ENCODE measurements at regions not wholly inside any gene's neighbourhood (a gene's known extent, or its start where the extent isn't known, plus 50 kb on each side); places are given as distances from the start of the nearest gene placed in this dataset.

DNA sequence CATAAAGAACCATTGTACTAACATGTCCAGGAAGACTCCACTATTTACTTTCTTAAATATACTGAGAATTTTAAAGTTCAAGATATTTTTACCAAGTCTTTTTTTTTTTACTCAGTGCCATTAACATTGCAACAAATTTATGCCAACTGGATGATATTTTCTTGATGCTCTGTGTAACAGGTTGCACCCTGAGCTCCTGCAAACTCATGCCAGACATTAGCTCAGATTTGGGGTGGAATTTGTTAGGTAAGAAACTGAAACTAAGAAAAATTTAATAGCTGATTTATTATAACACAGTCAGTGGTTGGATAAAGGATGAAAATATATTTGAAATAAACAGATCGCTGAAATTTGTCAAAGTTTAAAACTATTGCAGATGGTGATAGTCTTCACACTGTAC is 228.6 kb upstream of the SPHKAP start:
- no peaks in the 10 kb centered on the region for H3K27me3 Mint-ChIP-seq
- H3K9me3 Mint-ChIP-seq (ENCODE audit: low read depth) = no peaks in the 10 kb centered on the region
- H3K4me3 Mint-ChIP-seq (ENCODE audit: low read depth) = no peak overlapping the region
- no peak overlapping the region for H3K27ac Mint-ChIP-seq
- no peaks in the 10 kb centered on the region for H3K4me1 Mint-ChIP-seq (ENCODE audit: low read depth)
- TF ChIP-seq, protein P1, sequence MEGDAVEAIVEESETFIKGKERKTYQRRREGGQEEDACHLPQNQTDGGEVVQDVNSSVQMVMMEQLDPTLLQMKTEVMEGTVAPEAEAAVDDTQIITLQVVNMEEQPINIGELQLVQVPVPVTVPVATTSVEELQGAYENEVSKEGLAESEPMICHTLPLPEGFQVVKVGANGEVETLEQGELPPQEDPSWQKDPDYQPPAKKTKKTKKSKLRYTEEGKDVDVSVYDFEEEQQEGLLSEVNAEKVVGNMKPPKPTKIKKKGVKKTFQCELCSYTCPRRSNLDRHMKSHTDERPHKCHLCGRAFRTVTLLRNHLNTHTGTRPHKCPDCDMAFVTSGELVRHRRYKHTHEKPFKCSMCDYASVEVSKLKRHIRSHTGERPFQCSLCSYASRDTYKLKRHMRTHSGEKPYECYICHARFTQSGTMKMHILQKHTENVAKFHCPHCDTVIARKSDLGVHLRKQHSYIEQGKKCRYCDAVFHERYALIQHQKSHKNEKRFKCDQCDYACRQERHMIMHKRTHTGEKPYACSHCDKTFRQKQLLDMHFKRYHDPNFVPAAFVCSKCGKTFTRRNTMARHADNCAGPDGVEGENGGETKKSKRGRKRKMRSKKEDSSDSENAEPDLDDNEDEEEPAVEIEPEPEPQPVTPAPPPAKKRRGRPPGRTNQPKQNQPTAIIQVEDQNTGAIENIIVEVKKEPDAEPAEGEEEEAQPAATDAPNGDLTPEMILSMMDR (IDR thresholded peaks at IDR 0.05; ENCODE audit: unreplicated experiment) = no peak
- H3K36me3 Mint-ChIP-seq (ENCODE audit: insufficient read depth) = no peaks in the 10 kb centered on the region
- DNase-seq (ENCODE audit: low spot score, unreplicated experiment) = no peak

DNA sequence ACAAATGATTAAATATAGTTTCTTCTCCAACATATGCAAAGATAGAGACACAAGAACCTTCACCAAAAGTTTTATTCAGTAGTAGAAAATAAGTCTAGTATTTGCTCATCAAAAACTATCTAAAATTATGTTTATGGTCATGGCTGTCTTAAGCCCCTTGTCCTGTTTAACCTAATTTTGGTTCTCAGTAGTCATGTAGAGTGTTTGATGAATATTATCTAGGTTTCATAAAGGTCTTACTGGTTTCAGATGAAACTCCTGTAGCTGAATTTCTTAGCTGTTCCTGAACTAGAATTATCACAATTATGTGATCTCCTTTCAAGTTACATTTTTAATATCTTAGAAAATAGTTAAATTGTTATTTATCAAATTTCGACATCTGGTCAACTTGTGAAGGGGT is 228.0 kb upstream of the SPHKAP start:
- TF ChIP-seq, protein P1 (IDR thresholded peaks at IDR 0.05; ENCODE audit: unreplicated experiment) = no peak
- Mint-ChIP-seq H3K27me3 (no peaks in the 10 kb centered on the region), H3K36me3 (ENCODE audit: insufficient read depth) (no peaks in the 10 kb centered on the region), H3K4me1 (ENCODE audit: low read depth) (no peaks in the 10 kb centered on the region), H3K4me3 (ENCODE audit: low read depth) (no peak overlapping the region), H3K9me3 (ENCODE audit: low read depth) (no peaks in the 10 kb centered on the region), H3K27ac (no peak overlapping the region)
- DNase-seq (ENCODE audit: low spot score, unreplicated experiment) = no peak

DNA sequence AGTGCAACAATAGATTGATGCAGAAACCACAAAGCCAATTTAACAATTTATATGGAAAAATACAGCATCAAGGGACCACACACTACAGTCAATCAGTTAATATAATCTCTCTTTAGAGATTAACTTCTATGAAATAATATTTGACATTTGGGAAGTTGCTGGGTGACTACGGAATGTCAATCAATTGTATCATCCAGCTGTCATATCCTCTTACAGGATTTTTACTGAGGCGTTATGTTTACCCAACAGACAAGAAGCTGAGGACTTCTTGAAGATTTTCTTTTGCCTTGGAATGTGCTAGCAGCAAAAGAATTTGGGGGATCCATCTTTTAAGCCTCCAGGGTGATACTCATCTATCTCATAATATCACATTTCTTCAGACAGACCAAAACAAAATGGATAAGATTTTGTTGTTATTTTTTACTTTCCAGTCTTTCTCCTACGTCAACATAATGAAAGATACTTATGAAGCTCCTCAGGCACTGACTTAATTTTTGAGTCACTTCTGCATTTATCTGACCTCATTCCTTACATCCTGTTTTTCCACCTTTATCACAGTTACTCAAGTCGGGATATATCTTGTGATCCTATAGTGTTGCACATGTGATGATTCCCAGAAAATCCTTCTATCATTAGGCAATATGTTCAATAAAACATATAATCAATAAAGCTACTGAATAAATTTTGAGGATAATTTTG is 227.2 kb upstream of the SPHKAP start:
- no peak overlapping the region for H3K27ac Mint-ChIP-seq
- no peaks in the 10 kb centered on the region for H3K9me3 Mint-ChIP-seq (ENCODE audit: low read depth)
- no peaks in the 10 kb centered on the region for H3K27me3 Mint-ChIP-seq
- no peak overlapping the region for H3K4me3 Mint-ChIP-seq (ENCODE audit: low read depth)
- H3K4me1 Mint-ChIP-seq (ENCODE audit: low read depth) = no peaks in the 10 kb centered on the region
- no peaks in the 10 kb centered on the region for H3K36me3 Mint-ChIP-seq (ENCODE audit: insufficient read depth)
- no peak for DNase-seq (ENCODE audit: low spot score, unreplicated experiment)
- TF ChIP-seq, protein P1 (IDR thresholded peaks at IDR 0.05; ENCODE audit: unreplicated experiment) = no peak

DNA sequence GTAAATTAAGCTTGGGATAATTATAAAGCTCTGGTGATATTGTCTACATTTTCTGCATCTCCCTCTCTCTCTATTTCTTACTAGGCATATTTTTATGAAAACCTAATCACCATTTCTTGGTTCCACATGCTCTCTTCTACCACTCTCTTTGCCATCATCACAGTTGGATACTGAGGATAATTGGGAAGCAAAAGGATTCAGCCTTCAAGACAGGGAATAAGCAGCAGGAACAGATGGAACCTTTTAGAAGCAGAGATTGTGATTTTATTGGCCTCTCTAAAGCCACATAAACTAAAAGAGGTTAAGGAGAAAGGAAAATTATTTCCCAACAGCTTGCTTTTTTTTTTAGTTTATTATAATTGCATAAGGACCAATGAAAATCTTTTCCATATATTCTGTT is 226.3 kb upstream of the SPHKAP start:
- no peaks in the 10 kb centered on the region for H3K9me3 Mint-ChIP-seq (ENCODE audit: low read depth)
- no peaks in the 10 kb centered on the region for H3K4me1 Mint-ChIP-seq (ENCODE audit: low read depth)
- DNase-seq (ENCODE audit: low spot score, unreplicated experiment) = no peak
- H3K27ac Mint-ChIP-seq = no peak overlapping the region
- TF ChIP-seq, protein P1 (IDR thresholded peaks at IDR 0.05; ENCODE audit: unreplicated experiment) = no peak
- no peaks in the 10 kb centered on the region for H3K27me3 Mint-ChIP-seq
- no peak overlapping the region for H3K4me3 Mint-ChIP-seq (ENCODE audit: low read depth)
- no peaks in the 10 kb centered on the region for H3K36me3 Mint-ChIP-seq (ENCODE audit: insufficient read depth)

DNA sequence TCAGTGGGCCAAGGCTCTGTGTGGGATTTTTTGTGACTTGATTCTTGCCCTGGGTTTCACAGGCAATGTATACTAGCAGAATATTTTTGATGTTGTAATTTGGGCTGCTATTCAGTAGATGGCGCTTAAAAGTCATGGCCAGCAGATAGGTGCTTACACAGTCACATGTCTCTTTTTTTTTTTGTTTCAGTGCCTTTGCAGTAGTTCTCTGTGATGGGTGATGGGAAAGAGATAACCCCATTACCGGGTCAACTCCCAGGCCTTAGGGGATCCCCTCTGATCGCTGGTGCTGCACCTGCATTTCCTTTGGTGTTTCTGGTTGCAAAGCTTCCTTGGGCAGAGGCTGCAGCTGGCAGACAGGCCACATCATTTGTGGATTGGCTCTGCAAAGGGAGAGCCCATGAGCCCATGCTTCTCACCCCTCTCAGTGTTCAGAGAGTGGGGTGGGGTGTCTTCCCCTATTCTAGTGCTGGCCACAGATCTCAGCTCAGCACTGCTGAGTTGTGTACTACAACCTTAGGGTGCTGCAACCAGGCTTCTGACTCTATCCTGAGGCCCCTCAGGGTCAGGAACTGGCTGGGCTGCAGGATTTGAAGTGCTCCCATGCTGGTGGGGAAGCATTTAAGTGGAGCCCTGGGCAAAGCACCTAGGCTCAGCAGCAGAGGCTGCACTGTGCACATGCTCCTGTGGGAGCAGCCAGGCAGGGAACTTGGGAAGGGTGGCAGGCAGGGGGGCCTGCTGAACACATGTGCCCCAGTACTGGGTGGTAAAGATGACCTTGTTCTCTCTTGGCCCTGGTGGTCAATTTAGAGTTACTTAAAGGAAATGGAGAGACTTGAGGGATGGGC is 219.8 kb upstream of the SPHKAP start:
- Mint-ChIP-seq H3K27ac (no peak overlapping the region), H3K4me1 (ENCODE audit: low read depth) (no peaks in the 10 kb centered on the region), H3K36me3 (ENCODE audit: insufficient read depth) (peaks cover 3% of the 10 kb centered on the region), H3K4me3 (ENCODE audit: low read depth) (no peak overlapping the region), H3K9me3 (ENCODE audit: low read depth) (peaks cover 16% of the 10 kb centered on the region), H3K27me3 (no peaks in the 10 kb centered on the region)
- no peak for DNase-seq (ENCODE audit: low spot score, unreplicated experiment)
- TF ChIP-seq, protein P1 (IDR thresholded peaks at IDR 0.05; ENCODE audit: unreplicated experiment) = no peak

Measured in progenitor cell of endocrine pancreas (in vitro differentiated cells).